Panc1 (cell line): ENCODE measurements at regions not wholly inside any gene's neighbourhood (a gene's known extent, or its start where the extent isn't known, plus 50 kb on each side); places are given as distances from the start of the nearest gene placed in this dataset.
"Not testable (repeated sequence)": the region's sequence is repeated elsewhere in the genome, so short reads cannot be mapped to it uniquely, and the experiment has no call there.

Source experiments
- ATAC-seq: fragments of 200-7000 bp; cut with Tn5 transposase; 2 replicates; pipeline ENCODE4 v1.9.1; 2020; ENCODE audit warnings: mild to moderate bottlenecking, moderate library complexity
- BruUV-seq: library from RNA; stranded (reverse); fragments of 400-500 nt; replicated peaks from 2 replicates; lab custom pipeline; 2021; lab: Mats Ljungman, UMichigan
- CTCF ChIA-PET: fragments of 300-600 bp; sonication (Branson Sonifier 250); formaldehyde crosslinking; loops from one replicate; lab custom pipeline; 2022; ENCODE audit warnings: antibody characterized with exemption; lab: Charles Lee
- POLR2A ChIA-PET: fragments of 300-600 bp; sonication (Branson Sonifier 250); formaldehyde crosslinking; loops from one replicate; lab custom pipeline; 2022; ENCODE audit warnings: antibody characterized with exemption; lab: Charles Lee
- DNase-seq: peaks from one replicate; pipeline ENCODE4 v3.0.0-alpha.2; 2010; ENCODE audit warnings: low read depth, low spot score
- H3K27ac ChIP-seq: 2 replicates; pipeline ENCODE4 v1.5.1; 2011; ENCODE audit warnings: mild to moderate bottlenecking, low read length, inconsistent platforms
- H3K27me3 ChIP-seq: fragments of 200-500 bp; sonication (Bioruptor generic); 2 replicates; pipeline ENCODE4 v1.6.0; 2014; ENCODE audit warnings: low read length, inconsistent platforms; ENCODE audit not compliant: control insufficient read depth, insufficient read depth
- H3K36me3 ChIP-seq: fragments of 200-500 bp; sonication (Bioruptor generic); 2 replicates; pipeline ENCODE4 v1.5.1; 2014; ENCODE audit warnings: inconsistent platforms, mild to moderate bottlenecking, low read length, moderate library complexity; ENCODE audit not compliant: control insufficient read depth, insufficient read depth
- H3K4me1 ChIP-seq: 2 replicates; pipeline ENCODE4 v1.5.1; 2011; ENCODE audit warnings: inconsistent platforms, mild to moderate bottlenecking, low read length, moderate library complexity; ENCODE audit not compliant: control insufficient read depth, insufficient read depth
- H3K4me3 ChIP-seq, 2 experiments: 2 replicates each; pipeline ENCODE4 v1.5.1; 2011 to 2012; ENCODE audit warnings: low read depth in 2 of 2, low read length in 2 of 2, mild to moderate bottlenecking in 2 of 2, inconsistent platforms in 1 of 2, moderate library complexity in 1 of 2
- H3K9me3 ChIP-seq: fragments of 200-500 bp; sonication (Bioruptor generic); 2 replicates; pipeline ENCODE4 v1.5.1; 2014; ENCODE audit warnings: low read depth, mild to moderate bottlenecking, inconsistent platforms, low read length, moderate library complexity; ENCODE audit not compliant: control insufficient read depth, insufficient read depth
- CTCF ChIP-seq: fragments of 450-650 bp; IDR thresholded peaks from 2 replicates; pipeline ENCODE4 v1.5.1; 2017; ENCODE audit warnings: mild to moderate bottlenecking
- POLR2AphosphoS5 ChIP-seq: IDR thresholded peaks from 2 replicates; pipeline ENCODE4 v1.6.1; 2012; ENCODE audit warnings: mild to moderate bottlenecking, low read depth, low read length, moderate library complexity
- SIN3A ChIP-seq: IDR thresholded peaks from 2 replicates; pipeline ENCODE4 v1.6.1; 2012; ENCODE audit warnings: low read depth, mild to moderate bottlenecking, low read length, moderate library complexity, borderline replicate concordance; ENCODE audit not compliant: insufficient read depth
- TCF7L2 ChIP-seq: IDR thresholded peaks from 2 replicates; pipeline ENCODE4 v1.6.1; 2011; ENCODE audit warnings: mild to moderate bottlenecking, low read depth, low read length, inconsistent platforms
- in situ Hi-C: cut with HindIII; loops from 2 replicates; pipeline ENCODE4 v1.10.0; 2016; ENCODE audit warnings: low sequenced_read_pairs, low pct_unique_long_range_greater_than_20kb
- intact Hi-C: fragments of 100-400 bp; cut with micrococcal nuclease; formaldehyde crosslinking; loops from one replicate; pipeline ENCODE4 v1.10.0; 2022; ENCODE audit not compliant: unreplicated experiment
- TF ChIP-seq, protein P1 (sequence below), 2 experiments: IDR thresholded peaks; 2 replicates each; pipeline ENCODE4 v1.6.1; 2011 to 2012; ENCODE audit warnings: low read depth in 2 of 2, control low read depth in 1 of 2, low read length in 1 of 2, mild to moderate bottlenecking in 1 of 2, moderate library complexity in 1 of 2; ENCODE audit not compliant: insufficient read depth in 1 of 2

GRCh38 chr16:29142506-29142905, 157.7 kb downstream of the LAT start:
- intact Hi-C loops, BruUV-seq: not testable (repeated sequence)

DNA sequence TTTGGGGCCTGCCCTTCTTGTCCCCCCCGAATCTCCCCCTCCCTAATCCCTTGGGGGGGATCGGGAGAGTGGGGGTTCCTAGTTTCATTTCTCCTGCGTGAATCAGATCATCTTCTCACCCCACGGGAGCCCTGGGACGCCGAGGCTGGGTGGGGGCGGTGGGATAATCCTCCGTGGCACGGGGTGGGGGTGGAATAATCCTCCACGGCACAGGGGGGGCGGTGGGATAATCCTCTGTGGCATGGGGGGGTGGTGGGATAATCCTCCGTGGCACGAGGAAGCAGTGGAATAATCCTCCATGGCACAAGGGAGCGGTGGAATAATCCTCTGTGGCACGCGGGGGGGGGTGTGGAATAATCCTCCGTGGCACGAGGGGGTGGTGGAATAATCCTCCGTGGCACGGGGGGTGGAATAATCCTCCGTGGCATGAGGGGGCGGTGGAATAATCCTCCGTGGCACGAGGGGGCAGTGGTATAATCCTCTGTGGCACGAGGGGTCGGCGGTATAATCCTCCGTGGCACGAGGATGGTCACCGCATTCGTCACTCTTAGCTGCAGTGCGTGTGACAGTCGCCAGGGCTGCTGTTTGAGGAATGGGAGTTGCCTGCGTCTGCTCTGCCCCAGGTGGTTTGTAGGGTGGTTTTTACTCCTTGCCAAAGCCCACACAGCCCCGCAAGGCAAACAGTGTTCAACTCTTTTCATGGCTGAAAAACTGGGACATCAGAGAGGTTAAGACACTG, 156.9 kb downstream of the LAT start:
- intact Hi-C loops: no loop called here
- in situ Hi-C loops: no loop called here
- no peaks in the 10 kb centered on the region for H3K4me1 ChIP-seq
- no peaks in the 10 kb centered on the region for H3K9me3 ChIP-seq
- CTCF ChIA-PET: interaction anchor here (0.7 kb wide), 1 partner anchor 131 kb away, joined by 3 read pairs; no protein-coding TSS in a partner anchor
- POLR2A ChIA-PET: no interaction called here
- no peak for DNase-seq
- no peak overlapping the region for H3K4me3 ChIP-seq
- ATAC-seq: no peak
- TF ChIP-seq CTCF: no peak
- TF ChIP-seq, protein P1, sequence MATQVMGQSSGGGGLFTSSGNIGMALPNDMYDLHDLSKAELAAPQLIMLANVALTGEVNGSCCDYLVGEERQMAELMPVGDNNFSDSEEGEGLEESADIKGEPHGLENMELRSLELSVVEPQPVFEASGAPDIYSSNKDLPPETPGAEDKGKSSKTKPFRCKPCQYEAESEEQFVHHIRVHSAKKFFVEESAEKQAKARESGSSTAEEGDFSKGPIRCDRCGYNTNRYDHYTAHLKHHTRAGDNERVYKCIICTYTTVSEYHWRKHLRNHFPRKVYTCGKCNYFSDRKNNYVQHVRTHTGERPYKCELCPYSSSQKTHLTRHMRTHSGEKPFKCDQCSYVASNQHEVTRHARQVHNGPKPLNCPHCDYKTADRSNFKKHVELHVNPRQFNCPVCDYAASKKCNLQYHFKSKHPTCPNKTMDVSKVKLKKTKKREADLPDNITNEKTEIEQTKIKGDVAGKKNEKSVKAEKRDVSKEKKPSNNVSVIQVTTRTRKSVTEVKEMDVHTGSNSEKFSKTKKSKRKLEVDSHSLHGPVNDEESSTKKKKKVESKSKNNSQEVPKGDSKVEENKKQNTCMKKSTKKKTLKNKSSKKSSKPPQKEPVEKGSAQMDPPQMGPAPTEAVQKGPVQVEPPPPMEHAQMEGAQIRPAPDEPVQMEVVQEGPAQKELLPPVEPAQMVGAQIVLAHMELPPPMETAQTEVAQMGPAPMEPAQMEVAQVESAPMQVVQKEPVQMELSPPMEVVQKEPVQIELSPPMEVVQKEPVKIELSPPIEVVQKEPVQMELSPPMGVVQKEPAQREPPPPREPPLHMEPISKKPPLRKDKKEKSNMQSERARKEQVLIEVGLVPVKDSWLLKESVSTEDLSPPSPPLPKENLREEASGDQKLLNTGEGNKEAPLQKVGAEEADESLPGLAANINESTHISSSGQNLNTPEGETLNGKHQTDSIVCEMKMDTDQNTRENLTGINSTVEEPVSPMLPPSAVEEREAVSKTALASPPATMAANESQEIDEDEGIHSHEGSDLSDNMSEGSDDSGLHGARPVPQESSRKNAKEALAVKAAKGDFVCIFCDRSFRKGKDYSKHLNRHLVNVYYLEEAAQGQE (IDR thresholded peaks at IDR 0.05; ENCODE audit: insufficient read depth in 1 of 2, low read depth in 2 of 2, low read length in 1 of 2): no peak
- no peak for TF ChIP-seq TCF7L2
- no peak for TF ChIP-seq SIN3A
- TF ChIP-seq POLR2AphosphoS5: no peak
- no peak overlapping the region for H3K27ac ChIP-seq
- H3K27me3 ChIP-seq: no peaks in the 10 kb centered on the region
- no TSS peak for BruUV-seq
- H3K36me3 ChIP-seq: no peaks in the 10 kb centered on the region

More at GRCh38 chr16:29142506-29142905, 157.7 kb downstream of the LAT start:
- POLR2A ChIA-PET, ATAC-seq, H3K4me1 ChIP-seq, H3K4me3 ChIP-seq, H3K27me3 ChIP-seq, DNase-seq, in situ Hi-C loops, H3K36me3 ChIP-seq, H3K27ac ChIP-seq, H3K9me3 ChIP-seq: not testable (repeated sequence)
- CTCF ChIA-PET: interaction anchor here (0.7 kb wide), 1 partner anchor 132 kb away, joined by 3 read pairs; no protein-coding TSS in a partner anchor

- DNase-seq, H3K27ac ChIP-seq, H3K27me3 ChIP-seq, H3K4me3 ChIP-seq, CTCF ChIA-PET, H3K4me1 ChIP-seq, in situ Hi-C loops, H3K9me3 ChIP-seq, intact Hi-C loops, BruUV-seq, H3K36me3 ChIP-seq, POLR2A ChIA-PET, ATAC-seq: not testable (repeated sequence)
These were observed 156.3 kb downstream of the LAT start for GRCh38 chr16:29141121-29141520.

- intact Hi-C loops, ATAC-seq, H3K36me3 ChIP-seq, in situ Hi-C loops, CTCF ChIA-PET, H3K4me3 ChIP-seq, DNase-seq, BruUV-seq, H3K27me3 ChIP-seq, H3K9me3 ChIP-seq, H3K27ac ChIP-seq, POLR2A ChIA-PET, H3K4me1 ChIP-seq: not testable (repeated sequence)
These were observed 155.3 kb downstream of the LAT start for GRCh38 chr16:29139901-29140855.
